Bronchial epithelial cell (primary cell): ENCODE measurements at regions not wholly inside any gene's neighbourhood (a gene's known extent, or its start where the extent isn't known, plus 50 kb on each side); places are given as distances from the start of the nearest gene placed in this dataset.
A peak's percentile ranks its signal among the peaks of the same experiment; 100 is the strongest.
"Not testable (repeated sequence)": the region's sequence is repeated elsewhere in the genome, so short reads cannot be mapped to it uniquely, and the experiment has no call there.

Experiments used
- DNase-seq: peaks from one replicate; pipeline ENCODE4 v3.0.0-alpha.2; 2010; ENCODE audit warnings: low read depth
- FAIRE-seq: peaks from 2 replicates; lab custom pipeline; 2011; peaks lifted over from hg19 to GRCh38; lab: Jason Lieb, UNC
- H3K27me3 ChIP-seq: 2 replicates; pipeline ENCODE4 v1.5.1; 2011; ENCODE audit warnings: low read length; ENCODE audit not compliant: control insufficient read depth, insufficient read depth
- H3K36me3 ChIP-seq: 2 replicates; pipeline ENCODE4 v1.5.1; 2011; ENCODE audit warnings: low read length; ENCODE audit not compliant: control insufficient read depth, insufficient read depth
- H3K4me3 ChIP-seq: 2 replicates; pipeline ENCODE4 v1.5.1; 2011; ENCODE audit warnings: mild to moderate bottlenecking, low read depth, low read length, control low read depth
- CTCF ChIP-seq: IDR thresholded peaks from 2 replicates; pipeline ENCODE4 v1.5.1; 2011; ENCODE audit warnings: mild to moderate bottlenecking, moderate library complexity, low read length, control low read depth, inconsistent platforms; ENCODE audit not compliant: insufficient read depth, severe bottlenecking

GRCh38 chr4:187493661-187494060 lies 501.9 kb upstream of the ZFP42 start:
- no peak for DNase-seq
- no peak for TF ChIP-seq CTCF
- Histone ChIP-seq H3K36me3 (no peaks in the 10 kb centered on the region), H3K4me3 (no peak overlapping the region), H3K27me3 (no peaks in the 10 kb centered on the region)
- no peak for FAIRE-seq

- FAIRE-seq: no peak
These were observed 495.6 kb upstream of the ZFP42 start for GRCh38 chr4:187499956-187500355.

GRCh38 chr4:187500796-187501195 lies 494.8 kb upstream of the ZFP42 start:
- peak; percentile 41 for DNase-seq
- Histone ChIP-seq H3K27me3 (no peaks in the 10 kb centered on the region), H3K4me3 (no peak overlapping the region), H3K36me3 (no peaks in the 10 kb centered on the region)
- no peak for FAIRE-seq
- TF ChIP-seq CTCF: no peak

More at GRCh38 chr4:187499956-187500355, 495.6 kb upstream of the ZFP42 start:
- peak; percentile 85 for DNase-seq
- H3K4me3 ChIP-seq: no peak overlapping the region
- TF ChIP-seq CTCF: no peak
- H3K27me3 ChIP-seq: no peaks in the 10 kb centered on the region
- no peaks in the 10 kb centered on the region for H3K36me3 ChIP-seq

GRCh38 chr4:187501731-187502130 lies 493.8 kb upstream of the ZFP42 start:
- Histone ChIP-seq H3K27me3 (no peaks in the 10 kb centered on the region), H3K36me3 (no peaks in the 10 kb centered on the region), H3K4me3 (no peak overlapping the region)
- TF ChIP-seq CTCF: no peak
- FAIRE-seq: no peak
- DNase-seq: no peak

- DNase-seq: no peak
- Histone ChIP-seq H3K27me3 (no peaks in the 10 kb centered on the region), H3K4me3 (no peak overlapping the region), H3K36me3 (no peaks in the 10 kb centered on the region)
- FAIRE-seq: no peak
- TF ChIP-seq CTCF: no peak
These were observed 490.4 kb upstream of the ZFP42 start for GRCh38 chr4:187504974-187505797.

- not testable (repeated sequence) for H3K36me3 ChIP-seq, FAIRE-seq, H3K4me3 ChIP-seq, DNase-seq, H3K27me3 ChIP-seq
These were observed 489.8 kb upstream of the ZFP42 start for GRCh38 chr4:187505798-187506141.
